AG04449 (cell line): ENCODE measurements at regions not wholly inside any gene's neighbourhood (a gene's known extent, or its start where the extent isn't known, plus 50 kb on each side); places are given as distances from the start of the nearest gene placed in this dataset.

ENCODE experiments used
- CTCF ChIA-PET: fragments of 350-600 bp; formaldehyde crosslinking; extraction: SDS; loops from one replicate; lab custom pipeline; 2021; ENCODE audit warnings: antibody characterized with exemption; lab: Yijun Ruan, JAX
- POLR2A ChIA-PET: fragments of 400-600, 350-600 bp; formaldehyde crosslinking; extraction: SDS; loops from one replicate; lab custom pipeline; 2020; ENCODE audit warnings: antibody characterized with exemption, inconsistent platforms; lab: Yijun Ruan, JAX
- DNase-seq: peaks from one replicate; pipeline ENCODE4 v3.0.0-alpha.2; 2010; ENCODE audit warnings: low read depth, low spot score
- H3K4me3 ChIP-seq: 2 replicates; pipeline ENCODE4 v1.5.1; 2011; ENCODE audit warnings: low read depth, mild to moderate bottlenecking, control low read depth, low read length
- CTCF ChIP-seq: IDR thresholded peaks from one replicate; pipeline ENCODE4 v1.5.1; 2011; ENCODE audit warnings: mild to moderate bottlenecking, moderate library complexity, low read length, control low read depth, inconsistent platforms; ENCODE audit not compliant: insufficient read depth; ENCODE audit errors: missing control alignments

GRCh38 chr3:40971191-40972168, 227.8 kb upstream of the CTNNB1 start:
- no peak overlapping the region for H3K4me3 ChIP-seq
- CTCF ChIA-PET, result interaction anchor here (0.7 kb wide), 1 partner anchor 391 kb away, joined by 3 read pairs; no protein-coding TSS in a partner anchor
- POLR2A ChIA-PET, result interaction anchor here (0.6 to 1.2 kb wide), 2 partner anchors 228 to 735 kb away, joined by 4 read pairs; partner anchors contain the start of gene CTNNB1

GRCh38 chr3:40972350-40972749, 227.0 kb upstream of the CTNNB1 start:
- POLR2A ChIA-PET, result interaction anchor here (0.6 to 1.2 kb wide), 2 partner anchors 227 to 734 kb away, joined by 4 read pairs; partner anchors contain the start of gene CTNNB1
- H3K4me3 ChIP-seq, result no peak overlapping the region
- TF ChIP-seq CTCF, result no peak
- CTCF ChIA-PET, result no interaction called here
- DNase-seq, result no peak

More at GRCh38 chr3:40971191-40972168, 227.8 kb upstream of the CTNNB1 start:
- TF ChIP-seq CTCF, result no peak
- peak; percentile 80 for DNase-seq

GRCh38 chr3:40973141-40973540, 226.2 kb upstream of the CTNNB1 start:
- TF ChIP-seq CTCF, result no peak
- no peak overlapping the region for H3K4me3 ChIP-seq
- POLR2A ChIA-PET, result no interaction called here
- CTCF ChIA-PET, result no interaction called here
- DNase-seq, result no peak

GRCh38 chr3:40975711-40976121, 223.6 kb upstream of the CTNNB1 start:
- no peak for TF ChIP-seq CTCF
- no peak for DNase-seq
- ChIA-PET CTCF (no interaction called here), POLR2A (no interaction called here)
- no peak overlapping the region for H3K4me3 ChIP-seq

- no peak for DNase-seq
- POLR2A ChIA-PET, result no interaction called here
- CTCF ChIA-PET, result no interaction called here
- TF ChIP-seq CTCF, result no peak
- H3K4me3 ChIP-seq, result no peak overlapping the region
Measured at GRCh38 chr3:40976241-40976640, 223.1 kb upstream of the CTNNB1 start.

GRCh38 chr3:40978442-40978841, 220.9 kb upstream of the CTNNB1 start:
- no peak for DNase-seq
- no peak overlapping the region for H3K4me3 ChIP-seq
- ChIA-PET CTCF (no interaction called here), POLR2A (no interaction called here)
- TF ChIP-seq CTCF, result no peak
